C4-2B (cell line): ENCODE measurements at regions not wholly inside any gene's neighbourhood (a gene's known extent, or its start where the extent isn't known, plus 50 kb on each side); places are given as distances from the start of the nearest gene placed in this dataset.

Experiments used
- H3K27ac ChIP-seq: fragments of 450-650 bp; 2 replicates; pipeline ENCODE4 v1.5.1; 2017
- CTCF ChIP-seq: fragments of 450-650 bp; conservative IDR thresholded peaks from 2 replicates; pipeline ENCODE4 v1.5.1; 2017; ENCODE audit warnings: mild to moderate bottlenecking
- ZFX ChIP-seq: fragments of 450-650 bp; IDR thresholded peaks from 2 replicates; pipeline ENCODE4 v1.6.1; 2017

GRCh38 chr6:166772518-166772917 is 145.5 kb upstream of the RPS6KA2 start:
- TF ChIP-seq CTCF (peak; percentile 42), ZFX (no peak)
- no peak overlapping the region for H3K27ac ChIP-seq

- no peak overlapping the region for H3K27ac ChIP-seq
- TF ChIP-seq ZFX, result no peak
- TF ChIP-seq CTCF, result no peak
These were observed 144.7 kb upstream of the RPS6KA2 start for GRCh38 chr6:166771701-166772100.

- no peak overlapping the region for H3K27ac ChIP-seq
- TF ChIP-seq CTCF, result no peak; the same call in 1 of the 2 replicates
These were observed 143.4 kb upstream of the RPS6KA2 start for GRCh38 chr6:166770216-166771116.

GRCh38 chr6:166769648-166770047 is 142.6 kb upstream of the RPS6KA2 start:
- TF ChIP-seq CTCF (no peak), ZFX (no peak)
- H3K27ac ChIP-seq, result no peak overlapping the region

- H3K27ac ChIP-seq, result no peak overlapping the region
- TF ChIP-seq CTCF (no peak), ZFX (no peak)
These were observed 141.7 kb upstream of the RPS6KA2 start for GRCh38 chr6:166768761-166769160.

- no peak overlapping the region for H3K27ac ChIP-seq
These were observed 140.2 kb upstream of the RPS6KA2 start for GRCh38 chr6:166767230-166767629.

More at GRCh38 chr6:166767230-166767629, 140.2 kb upstream of the RPS6KA2 start:
- TF ChIP-seq ZFX (no peak), CTCF (no peak)
